Upper lobe of left lung (tissue), 4 donors: ENCODE measurements at regions not wholly inside any gene's neighbourhood (a gene's known extent, or its start where the extent isn't known, plus 50 kb on each side); places are given as distances from the start of the nearest gene placed in this dataset.

Experiments
- CTCF ChIP-seq, 6 experiments: fragments of 450-650 bp in 4 of 6; fragments of 200-600 bp in 2 of 6; sonication (generic) in 2 of 6; IDR thresholded peaks; one replicate each; pipeline ENCODE4 v1.5.1; 2016 to 2019; ENCODE audit warnings: antibody characterized with exemption in 6 of 6
- POLR2A ChIP-seq, 4 donors: fragments of 450-650 bp; IDR thresholded peaks; one replicate each; pipeline ENCODE4 v1.5.1; 2016 to 2017; ENCODE audit warnings: antibody characterized with exemption in 4 of 4, mild to moderate bottlenecking in 2 of 4
- POLR2AphosphoS5 ChIP-seq, 2 donors: sonication (generic); formaldehyde crosslinking; IDR thresholded peaks; one replicate each; pipeline ENCODE4 v1.5.1; 2017; ENCODE audit warnings: antibody characterized with exemption in 2 of 2

- TF ChIP-seq CTCF (IDR thresholded peaks at IDR 0.05) (no peak), POLR2A (IDR thresholded peaks at IDR 0.05) (no peak), POLR2AphosphoS5 (IDR thresholded peaks at IDR 0.05) (no peak)
These were observed 94.4 kb downstream of the SCN11A start for GRCh38 chr3:38957296-38957695.
